PC-9 (cell line): ENCODE measurements at regions not wholly inside any gene's neighbourhood (a gene's known extent, or its start where the extent isn't known, plus 50 kb on each side); places are given as distances from the start of the nearest gene placed in this dataset.

Experiments
- BruUV-seq: library from RNA; stranded (reverse); fragments of 400-500 nt; replicated peaks from 2 replicates; lab custom pipeline; 2021; lab: Mats Ljungman, UMichigan
- CTCF ChIA-PET: fragments of 300-600 bp; sonication (Branson Sonifier 250); formaldehyde crosslinking; loops from one replicate; lab custom pipeline; 2022; ENCODE audit warnings: antibody characterized with exemption; lab: Charles Lee
- POLR2A ChIA-PET: fragments of 300-600 bp; sonication (Branson Sonifier 250); formaldehyde crosslinking; loops from one replicate; lab custom pipeline; 2022; ENCODE audit warnings: antibody characterized with exemption; ENCODE audit not compliant: unreplicated experiment; lab: Charles Lee
- DNase-seq, 2 experiments: peaks; one replicate each; pipeline versions ENCODE4 v3.0.0 to v3.0.0-alpha.2; 2015 to 2022; ENCODE audit warnings: mixed read lengths in 1 of 2
- H2AFZ ChIP-seq: fragments of 200-600 bp; sonication (generic); 2 replicates; pipeline ENCODE4 v1.8.1; 2017; ENCODE audit warnings: antibody characterized with exemption
- H3F3A ChIP-seq: fragments of 200-600 bp; sonication (generic); 2 replicates; pipeline ENCODE4 v1.8.1; 2017; ENCODE audit warnings: antibody characterized with exemption, mild to moderate bottlenecking, low read depth; ENCODE audit not compliant: insufficient read depth
- H3K27ac ChIP-seq: fragments of 200-600 bp; sonication (generic); 2 replicates; pipeline ENCODE4 v1.6.1; 2016; ENCODE audit warnings: mixed run types
- H3K27me3 ChIP-seq: fragments of 200-600 bp; sonication (generic); 2 replicates; pipeline ENCODE4 v1.6.1; 2016; ENCODE audit warnings: low read depth, mixed run types; ENCODE audit not compliant: insufficient read depth
- H3K36me3 ChIP-seq: fragments of 200-600 bp; sonication (generic); 2 replicates; pipeline ENCODE4 v1.6.1; 2016; ENCODE audit warnings: low read depth, mixed run types
- H3K4me1 ChIP-seq: fragments of 200-600 bp; sonication (generic); replicated peaks from 2 replicates; pipeline ENCODE4 v1.6.1; 2016; ENCODE audit warnings: mixed run types; ENCODE audit not compliant: insufficient read depth
- H3K4me2 ChIP-seq: fragments of 200-600 bp; sonication (generic); 2 replicates; pipeline ENCODE4 v1.6.1; 2017; ENCODE audit warnings: mixed run types
- H3K4me3 ChIP-seq: fragments of 200-600 bp; sonication (generic); 2 replicates; pipeline ENCODE4 v1.6.1; 2016; ENCODE audit warnings: mixed run types
- H3K79me2 ChIP-seq: fragments of 200-600 bp; sonication (generic); 2 replicates; pipeline ENCODE4 v1.6.1; 2017; ENCODE audit warnings: low read depth, mixed run types
- H3K9me2 ChIP-seq: fragments of 200-600 bp; sonication (generic); 2 replicates; pipeline ENCODE4 v1.8.1; 2017; ENCODE audit warnings: mild to moderate bottlenecking; ENCODE audit not compliant: insufficient read depth
- H3K9me3 ChIP-seq: fragments of 200-600 bp; sonication (generic); 2 replicates; pipeline ENCODE4 v1.8.1; 2016; ENCODE audit warnings: low read depth; ENCODE audit not compliant: insufficient read depth
- H4K20me1 ChIP-seq: fragments of 200-600 bp; sonication (generic); 2 replicates; pipeline ENCODE4 v1.8.1; 2017; ENCODE audit not compliant: insufficient read depth
- EZH2 ChIP-seq: fragments of 200-600 bp; sonication (generic); IDR thresholded peaks from 2 replicates; pipeline ENCODE4 v1.8.0; 2017; ENCODE audit warnings: antibody characterized with exemption, low read depth
- intact Hi-C: fragments of 100-400 bp; cut with micrococcal nuclease; formaldehyde crosslinking; loops from one replicate; pipeline ENCODE4 v1.10.0; 2022; ENCODE audit not compliant: unreplicated experiment
- TF ChIP-seq, protein P1 (sequence below): fragments of 200-600 bp; sonication (generic); conservative IDR thresholded peaks from 2 replicates; pipeline ENCODE4 v1.6.1; 2017; ENCODE audit warnings: mixed run types, antibody characterized with exemption, mild to moderate bottlenecking, moderate library complexity

DNA sequence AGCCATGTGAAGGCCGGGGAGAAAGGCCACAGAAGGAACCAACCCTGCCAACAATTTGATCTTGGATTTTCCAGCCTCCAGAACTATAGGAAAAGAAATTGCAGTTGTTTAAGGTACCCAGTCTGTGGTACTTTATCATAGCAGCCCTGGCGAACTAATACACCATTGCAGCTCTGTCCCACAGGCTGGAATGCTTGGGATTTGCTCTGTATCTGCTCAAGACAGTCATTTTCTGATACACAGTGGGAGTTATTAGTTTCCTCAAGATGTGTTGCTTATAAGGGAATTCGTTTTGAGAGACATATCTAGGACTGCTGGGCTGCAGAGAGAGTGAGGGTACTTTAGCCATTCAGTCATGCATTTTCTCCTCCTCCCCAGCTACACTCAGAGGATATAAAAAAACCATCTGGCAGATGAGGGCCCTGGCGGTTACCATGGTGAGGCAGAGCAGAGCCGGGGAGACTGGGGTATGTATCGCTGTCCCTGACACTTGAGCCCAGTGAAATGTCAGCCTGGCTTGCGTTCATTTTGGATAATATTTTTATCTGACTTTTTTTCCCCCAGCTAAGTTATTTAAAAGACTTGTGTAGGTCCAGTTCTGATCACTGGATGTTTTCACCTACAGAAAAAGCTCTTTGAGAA lies 104.6 kb downstream of the DIRAS3 start:
- no TSS peak for BruUV-seq
- Histone ChIP-seq H3K36me3 (no peaks in the 10 kb centered on the region), H2AFZ (no peak overlapping the region), H3K79me2 (no peaks in the 10 kb centered on the region), H3K4me2 (no peak overlapping the region), H3K27ac (no peak overlapping the region), H3K27me3 (no peaks in the 10 kb centered on the region; the same call in 1 of the 2 replicates), H3K9me3 (peaks cover 3% of the 10 kb centered on the region; the same call in 1 of the 2 replicates), H3F3A (no peaks in the 10 kb centered on the region), H3K9me2 (no peaks in the 10 kb centered on the region), H3K4me3 (no peak overlapping the region), H4K20me1 (no peaks in the 10 kb centered on the region), H3K4me1 (no peaks in the 10 kb centered on the region)
- POLR2A ChIA-PET: no interaction called here
- DNase-seq: no peak
- TF ChIP-seq EZH2: no peak
- TF ChIP-seq, protein P1, sequence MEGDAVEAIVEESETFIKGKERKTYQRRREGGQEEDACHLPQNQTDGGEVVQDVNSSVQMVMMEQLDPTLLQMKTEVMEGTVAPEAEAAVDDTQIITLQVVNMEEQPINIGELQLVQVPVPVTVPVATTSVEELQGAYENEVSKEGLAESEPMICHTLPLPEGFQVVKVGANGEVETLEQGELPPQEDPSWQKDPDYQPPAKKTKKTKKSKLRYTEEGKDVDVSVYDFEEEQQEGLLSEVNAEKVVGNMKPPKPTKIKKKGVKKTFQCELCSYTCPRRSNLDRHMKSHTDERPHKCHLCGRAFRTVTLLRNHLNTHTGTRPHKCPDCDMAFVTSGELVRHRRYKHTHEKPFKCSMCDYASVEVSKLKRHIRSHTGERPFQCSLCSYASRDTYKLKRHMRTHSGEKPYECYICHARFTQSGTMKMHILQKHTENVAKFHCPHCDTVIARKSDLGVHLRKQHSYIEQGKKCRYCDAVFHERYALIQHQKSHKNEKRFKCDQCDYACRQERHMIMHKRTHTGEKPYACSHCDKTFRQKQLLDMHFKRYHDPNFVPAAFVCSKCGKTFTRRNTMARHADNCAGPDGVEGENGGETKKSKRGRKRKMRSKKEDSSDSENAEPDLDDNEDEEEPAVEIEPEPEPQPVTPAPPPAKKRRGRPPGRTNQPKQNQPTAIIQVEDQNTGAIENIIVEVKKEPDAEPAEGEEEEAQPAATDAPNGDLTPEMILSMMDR: no peak
- CTCF ChIA-PET: no interaction called here
- intact Hi-C loops: no loop called here

DNA sequence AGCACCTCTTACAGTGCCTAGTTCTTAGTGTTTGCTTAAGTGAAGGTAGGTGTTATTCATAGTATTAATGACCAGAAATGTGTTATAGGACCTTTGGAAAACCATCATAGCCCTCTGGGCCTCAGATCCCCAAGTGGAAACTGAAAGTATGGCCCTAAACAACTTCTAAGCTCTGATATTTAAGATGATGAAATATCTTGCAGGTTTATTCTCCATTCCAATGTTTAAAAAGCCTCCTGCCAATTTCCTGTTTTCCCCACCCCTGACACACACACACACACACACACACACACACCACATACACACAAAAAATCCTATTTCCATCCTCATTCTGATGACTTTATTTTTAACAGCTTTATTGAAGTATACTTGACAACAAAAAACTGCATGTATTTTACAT lies 108.2 kb downstream of the DIRAS3 start:
- TF ChIP-seq, protein P1: no peak
- TF ChIP-seq EZH2: no peak
- Histone ChIP-seq H3K27me3 (no peaks in the 10 kb centered on the region; the same call in 1 of the 2 replicates), H3K9me3 (peaks cover 3% of the 10 kb centered on the region; the same call in 1 of the 2 replicates), H4K20me1 (no peaks in the 10 kb centered on the region), H3K4me1 (no peaks in the 10 kb centered on the region), H3K4me3 (no peak overlapping the region), H3K4me2 (no peak overlapping the region), H3K36me3 (no peaks in the 10 kb centered on the region), H2AFZ (no peak overlapping the region), H3K27ac (no peak overlapping the region), H3K9me2 (no peaks in the 10 kb centered on the region), H3K79me2 (no peaks in the 10 kb centered on the region), H3F3A (no peaks in the 10 kb centered on the region)
- intact Hi-C loops: no loop called here
- no peak for DNase-seq
- ChIA-PET POLR2A (no interaction called here), CTCF (no interaction called here)
- BruUV-seq: no TSS peak

DNA sequence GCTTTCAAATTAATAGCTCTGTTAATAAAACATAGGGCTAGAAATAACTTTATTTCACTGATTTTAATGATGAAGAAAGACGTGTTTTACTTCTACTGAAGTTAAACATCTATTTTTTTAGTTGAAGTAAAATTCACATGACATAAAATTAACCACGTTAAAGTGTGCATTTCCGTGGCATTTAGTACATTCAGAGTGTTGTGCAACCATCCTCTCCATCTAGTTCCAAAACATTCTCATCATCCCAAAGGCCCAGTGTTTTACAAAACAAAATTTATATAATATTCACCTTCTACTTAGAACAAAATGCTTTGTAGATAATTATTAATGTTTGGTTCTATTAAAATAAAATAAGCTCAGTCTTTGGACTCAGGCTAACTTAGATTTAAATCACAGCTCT lies 108.5 kb upstream of the GNG12 start:
- no peaks in the 10 kb centered on the region for H3K4me1 ChIP-seq
- ChIA-PET POLR2A (no interaction called here), CTCF (no interaction called here)
- peaks cover 3% of the 10 kb centered on the region; the same call in 1 of the 2 replicates for H3K9me3 ChIP-seq
- H3K27me3 ChIP-seq: no peaks in the 10 kb centered on the region
- DNase-seq: no peak
- no peak overlapping the region for H3K4me2 ChIP-seq
- no peaks in the 10 kb centered on the region for H3F3A ChIP-seq
- H3K79me2 ChIP-seq: no peaks in the 10 kb centered on the region
- TF ChIP-seq, protein P1: no peak
- no peak for TF ChIP-seq EZH2
- no peaks in the 10 kb centered on the region for H4K20me1 ChIP-seq
- no peaks in the 10 kb centered on the region for H3K36me3 ChIP-seq
- no peaks in the 10 kb centered on the region for H3K9me2 ChIP-seq
- no peak overlapping the region for H3K27ac ChIP-seq
- BruUV-seq: no TSS peak
- no peak overlapping the region for H2AFZ ChIP-seq
- H3K4me3 ChIP-seq: no peak overlapping the region
- intact Hi-C loops: no loop called here
